ENCODE measurements at regions not wholly inside any gene's neighbourhood (a gene's known extent, or its start where the extent isn't known, plus 50 kb on each side); places are given as distances from the start of the nearest gene placed in this dataset.

DNA sequence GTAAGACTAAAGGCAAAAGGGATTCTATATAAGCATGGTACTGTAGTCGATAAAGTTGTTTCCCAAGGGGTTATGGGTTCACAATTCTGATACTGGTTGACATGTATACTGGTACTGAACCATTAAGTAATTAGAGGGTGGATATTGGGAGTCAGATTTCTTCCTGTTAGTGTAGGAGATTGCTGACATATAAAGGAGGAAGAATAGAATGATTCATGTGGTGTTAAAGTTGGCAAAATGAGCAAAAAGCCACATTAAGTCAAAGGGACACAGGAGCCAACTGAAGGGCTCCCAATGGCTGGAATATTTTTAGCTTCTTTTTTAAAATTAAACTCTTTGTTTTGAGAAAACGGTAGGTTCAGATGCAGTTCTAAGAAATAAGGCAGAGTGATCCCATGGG lies 126.3 kb upstream of the PRNP start:
- TF ChIP-seq, protein P1, sequence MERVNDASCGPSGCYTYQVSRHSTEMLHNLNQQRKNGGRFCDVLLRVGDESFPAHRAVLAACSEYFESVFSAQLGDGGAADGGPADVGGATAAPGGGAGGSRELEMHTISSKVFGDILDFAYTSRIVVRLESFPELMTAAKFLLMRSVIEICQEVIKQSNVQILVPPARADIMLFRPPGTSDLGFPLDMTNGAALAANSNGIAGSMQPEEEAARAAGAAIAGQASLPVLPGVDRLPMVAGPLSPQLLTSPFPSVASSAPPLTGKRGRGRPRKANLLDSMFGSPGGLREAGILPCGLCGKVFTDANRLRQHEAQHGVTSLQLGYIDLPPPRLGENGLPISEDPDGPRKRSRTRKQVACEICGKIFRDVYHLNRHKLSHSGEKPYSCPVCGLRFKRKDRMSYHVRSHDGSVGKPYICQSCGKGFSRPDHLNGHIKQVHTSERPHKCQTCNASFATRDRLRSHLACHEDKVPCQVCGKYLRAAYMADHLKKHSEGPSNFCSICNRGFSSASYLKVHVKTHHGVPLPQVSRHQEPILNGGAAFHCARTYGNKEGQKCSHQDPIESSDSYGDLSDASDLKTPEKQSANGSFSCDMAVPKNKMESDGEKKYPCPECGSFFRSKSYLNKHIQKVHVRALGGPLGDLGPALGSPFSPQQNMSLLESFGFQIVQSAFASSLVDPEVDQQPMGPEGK (CRISPR knock-in tag; IDR thresholded peaks at IDR 0.05; ENCODE audit: borderline replicate concordance), result no peak
- TF ChIP-seq SNAI2 (CRISPR knock-in tag; IDR thresholded peaks at IDR 0.05), result no peak
- no peak for TF ChIP-seq ZFP3 (CRISPR knock-in tag; IDR thresholded peaks at IDR 0.05)
- TF ChIP-seq CSRNP3 (CRISPR knock-in tag; IDR thresholded peaks at IDR 0.05), result no peak
- TF ChIP-seq ISL1 (CRISPR knock-in tag; IDR thresholded peaks at IDR 0.05), result no peak
- TF ChIP-seq CREB5 (CRISPR knock-in tag; IDR thresholded peaks at IDR 0.05; ENCODE audit: low read depth), result no peak
